B cell (primary cell): ENCODE measurements at regions not wholly inside any gene's neighbourhood (a gene's known extent, or its start where the extent isn't known, plus 50 kb on each side); places are given as distances from the start of the nearest gene placed in this dataset.

ENCODE experiments used
- ATAC-seq: fragments of 200-7000 bp; cut with Tn5 transposase; one replicate; pipeline ENCODE4 v1.10.0; 2021; ENCODE audit warnings: low read depth, mild to moderate bottlenecking, moderate number of reproducible peaks, moderate library complexity
- CTCF ChIA-PET: fragments of 350-600 bp; sonication (Branson Sonifier 250); formaldehyde crosslinking; loops from one replicate; lab custom pipeline; 2021; ENCODE audit warnings: antibody characterized with exemption, inconsistent platforms; lab: Charles Lee
- POLR2A ChIA-PET: fragments of 350-600 bp; sonication (Branson Sonifier 250); formaldehyde crosslinking; loops from one replicate; lab custom pipeline; 2021; ENCODE audit warnings: antibody characterized with exemption; lab: Charles Lee
- DNase-seq: peaks from one replicate; pipeline ENCODE4 v3.0.0; 2013
- H2AFZ ChIP-seq: 2 replicates; pipeline ENCODE4 v1.6.1; 2012; ENCODE audit warnings: mild to moderate bottlenecking, low read depth, low read length; ENCODE audit not compliant: insufficient read depth, poor library complexity, severe bottlenecking
- H3K27ac ChIP-seq, 2 donors: 1 replicate in 1 of 2; 2 replicates in 1 of 2; pipeline ENCODE4 v1.5.1; 2012 to 2013; ENCODE audit warnings: low read length in 2 of 2, mild to moderate bottlenecking in 2 of 2, moderate library complexity in 1 of 2
- H3K27me3 ChIP-seq, 4 experiments: fragments of 200-600 bp in 1 of 4; sonication (generic) in 1 of 4; replicated peaks in 1 of 4; 1 replicate in 2 of 4; 2 replicates in 2 of 4; pipeline versions ENCODE4 v1.6.1 to v1.7.0; 2013 to 2016; ENCODE audit warnings: low read length in 3 of 4, mild to moderate bottlenecking in 2 of 4, mixed read lengths in 1 of 4, moderate library complexity in 1 of 4; ENCODE audit not compliant: insufficient read depth in 4 of 4, control insufficient read depth in 3 of 4; ENCODE audit errors: control extremely low read depth in 1 of 4
- H3K36me3 ChIP-seq, 2 experiments: replicated peaks in 1 of 2; 1 replicate in 1 of 2; 2 replicates in 1 of 2; pipeline versions ENCODE4 v1.6.1 to v1.7.1; 2013; ENCODE audit warnings: low read length in 1 of 2; ENCODE audit not compliant: insufficient read depth in 2 of 2, control insufficient read depth in 1 of 2; ENCODE audit errors: control extremely low read depth in 1 of 2, extremely low read depth in 1 of 2
- H3K4me1 ChIP-seq, 2 donors: fragments of 200-600 bp in 1 of 2; sonication (generic) in 1 of 2; 1 replicate in 1 of 2; 2 replicates in 1 of 2; pipeline versions ENCODE4 v1.5.1 to v1.6.1; 2013 to 2017; ENCODE audit warnings: low read length in 2 of 2; ENCODE audit not compliant: control insufficient read depth in 2 of 2, insufficient read depth in 2 of 2
- H3K4me2 ChIP-seq: replicated peaks from 2 replicates; pipeline ENCODE3; 2012; ENCODE audit warnings: mild to moderate bottlenecking, low read depth, low read length; ENCODE audit not compliant: poor library complexity, severe bottlenecking
- H3K4me3 ChIP-seq, 5 experiments: fragments of 200-600 bp in 1 of 5; sonication (generic) in 1 of 5; 1 replicate in 3 of 5; 2 replicates in 2 of 5; pipeline versions ENCODE4 v1.5.1 to v1.7.0; 2011 to 2016; ENCODE audit warnings: low read length in 4 of 5, mild to moderate bottlenecking in 4 of 5, low read depth in 2 of 5, control low read depth in 1 of 5, moderate library complexity in 1 of 5; ENCODE audit not compliant: insufficient read depth in 1 of 5; ENCODE audit errors: control extremely low read depth in 1 of 5, extremely low read depth in 1 of 5
- H3K79me2 ChIP-seq: fragments of 200-600 bp; sonication (generic); one replicate; pipeline ENCODE4 v1.6.0; 2016; ENCODE audit warnings: low read length; ENCODE audit not compliant: control insufficient read depth, insufficient read depth
- H3K9ac ChIP-seq: fragments of 200-600 bp; sonication (generic); 2 replicates; pipeline ENCODE4 v1.6.1; 2017; ENCODE audit warnings: mild to moderate bottlenecking, low read length, moderate library complexity
- H3K9me3 ChIP-seq, 3 donors: one replicate each; pipeline versions ENCODE4 v1.6.1 to v1.7.1; 2013; ENCODE audit warnings: low read length in 2 of 3; ENCODE audit not compliant: control insufficient read depth in 2 of 3, insufficient read depth in 1 of 3; ENCODE audit errors: control extremely low read depth in 1 of 3
- H4K20me1 ChIP-seq: 2 replicates; pipeline ENCODE4 v1.6.0; 2012; ENCODE audit warnings: mild to moderate bottlenecking, low read length; ENCODE audit not compliant: insufficient read depth, control insufficient read depth, poor library complexity, severe bottlenecking
- H3K27ac Mint-ChIP-seq: one replicate; pipeline ENCODE4 v1.8.0; 2021; ENCODE audit warnings: mixed read lengths
- H3K27me3 Mint-ChIP-seq: one replicate; pipeline ENCODE4 v1.8.0; 2021; ENCODE audit warnings: mixed read lengths
- H3K4me1 Mint-ChIP-seq: one replicate; pipeline ENCODE4 v1.8.0; 2021; ENCODE audit warnings: mixed read lengths
- H3K4me3 Mint-ChIP-seq: one replicate; pipeline ENCODE4 v1.8.0; 2021; ENCODE audit warnings: mixed read lengths
- H3K9me3 Mint-ChIP-seq: one replicate; pipeline ENCODE4 v1.8.0; 2022; ENCODE audit warnings: mixed read lengths; ENCODE audit not compliant: insufficient read depth
- CTCF ChIP-seq: fragments of 200-600 bp; IDR thresholded peaks from one replicate; pipeline ENCODE4 v1.8.0; 2022; ENCODE audit warnings: antibody characterized with exemption, mild to moderate bottlenecking
- EZH2 ChIP-seq: IDR thresholded peaks from 2 replicates; pipeline ENCODE4 v1.6.1; 2012; ENCODE audit warnings: borderline replicate concordance, low read depth, mild to moderate bottlenecking, moderate library complexity, low read length; ENCODE audit not compliant: insufficient read depth, poor library complexity, severe bottlenecking
- WGBS: methylation state at CpG from one replicate; pipeline ENCODE4 v1.1.5; 2013; ENCODE audit warnings: missing lambda C conversion rate; ENCODE audit not compliant: insufficient coverage; 5-methylcytosine and 5-hydroxymethylcytosine counted together
- intact Hi-C: fragments of 100-400 bp; cut with micrococcal nuclease; formaldehyde crosslinking; loops from one replicate; pipeline ENCODE4 v1.10.0; 2022

- Histone ChIP-seq H3K4me1 (no peaks in the 10 kb centered on the region), H3K9ac (no peak overlapping the region), H3K4me2 (no peak overlapping the region), H3K4me3 (no peak overlapping the region), H2AFZ (no peak overlapping the region), H3K27ac (no peak overlapping the region), H4K20me1 (no peaks in the 10 kb centered on the region), H3K79me2 (no peaks in the 10 kb centered on the region), H3K36me3 (no peaks in the 10 kb centered on the region), H3K9me3 (no peaks in the 10 kb centered on the region), H3K27me3 (no peaks in the 10 kb centered on the region)
- DNase-seq (no peak), ATAC-seq (no peak)
- Mint-ChIP-seq H3K27ac (no peak overlapping the region), H3K27me3 (no peaks in the 10 kb centered on the region), H3K4me1 (no peaks in the 10 kb centered on the region), H3K4me3 (no peak overlapping the region), H3K9me3 (no peaks in the 10 kb centered on the region)
- TF ChIP-seq EZH2 (no peak), CTCF (no peak)
- POLR2A ChIA-PET = no interaction called here
- CTCF ChIA-PET = no interaction called here
- intact Hi-C loops = no loop called here
These were observed 156.3 kb upstream of the C1orf87 start for GRCh38 chr1:60229821-60230220.

- no peak overlapping the region for H3K4me3 Mint-ChIP-seq
- H4K20me1 ChIP-seq = no peaks in the 10 kb centered on the region
- H3K4me2 ChIP-seq = no peak overlapping the region
- ATAC-seq (no peak), DNase-seq (no peak)
- H3K36me3 ChIP-seq = no peaks in the 10 kb centered on the region
- H3K9ac ChIP-seq = no peak overlapping the region
- no peaks in the 10 kb centered on the region for H3K9me3 Mint-ChIP-seq
- WGBS = no CpG with 5 or more reads among the region's 1 CpG
- no peaks in the 10 kb centered on the region for H3K27me3 Mint-ChIP-seq
- H3K27ac Mint-ChIP-seq = no peak overlapping the region
- no peak overlapping the region for H3K27ac ChIP-seq
- no peaks in the 10 kb centered on the region for H3K4me1 Mint-ChIP-seq
- no peaks in the 10 kb centered on the region for H3K9me3 ChIP-seq
- intact Hi-C loops = no loop called here
- H3K4me3 ChIP-seq = no peak overlapping the region
- no peak for TF ChIP-seq EZH2
- TF ChIP-seq CTCF = no peak
- no peaks in the 10 kb centered on the region for H3K4me1 ChIP-seq
- no peaks in the 10 kb centered on the region for H3K79me2 ChIP-seq
- ChIA-PET CTCF (no interaction called here), POLR2A (no interaction called here)
- H3K27me3 ChIP-seq = no peaks in the 10 kb centered on the region
- H2AFZ ChIP-seq = no peak overlapping the region
These were observed 154.5 kb upstream of the C1orf87 start for GRCh38 chr1:60228041-60228491.
